GM12878 (cell line): ENCODE measurements at regions not wholly inside any gene's neighbourhood (a gene's known extent, or its start where the extent isn't known, plus 50 kb on each side); places are given as distances from the start of the nearest gene placed in this dataset.

Source experiments
- ATAC-seq: fragments of 200-7000 bp; cut with Tn5 transposase; 3 replicates; pipeline ENCODE4 v1.9.1; 2020; ENCODE audit warnings: mild to moderate bottlenecking, moderate library complexity
- BruUV-seq: library from RNA; stranded (reverse); fragments of 400-500 nt; replicated peaks from 2 replicates; lab custom pipeline; 2021; lab: Mats Ljungman, UMichigan
- CTCF ChIA-PET: fragments of 300-600 bp; sonication (Branson Sonifier 250); formaldehyde crosslinking; extraction: SDS; loops from one replicate; lab custom pipeline; 2021; ENCODE audit warnings: inconsistent platforms; lab: Yijun Ruan, JAX
- POLR2A ChIA-PET: fragments of 350-600 bp; formaldehyde crosslinking; extraction: SDS; loops from one replicate; lab custom pipeline; 2021; ENCODE audit warnings: inconsistent platforms; lab: Charles Lee
- RAD21 ChIA-PET: fragments of 300-600 bp; sonication (Branson Sonifier 250); formaldehyde crosslinking; loops from one replicate; lab custom pipeline; 2023; ENCODE audit warnings: antibody characterized with exemption; ENCODE audit not compliant: unreplicated experiment; lab: Charles Lee
- SMC1A ChIA-PET: fragments of 300-600 bp; sonication (Branson Sonifier 250); formaldehyde crosslinking; loops from one replicate; lab custom pipeline; 2023; ENCODE audit not compliant: unreplicated experiment, uncharacterized antibody; lab: Charles Lee
- DNase-seq: peaks from one replicate; pipeline ENCODE4 v3.0.0-alpha.2; 2011; ENCODE audit warnings: low read depth, low spot score
- FAIRE-seq: peaks from 3 replicates; lab custom pipeline; 2011; peaks lifted over from hg19 to GRCh38; lab: Jason Lieb, UNC
- H2AFZ ChIP-seq: 2 replicates; pipeline ENCODE4 v1.6.0; 2011; ENCODE audit warnings: low read depth, low read length, control low read depth; ENCODE audit not compliant: control insufficient read depth
- H3K27ac ChIP-seq: 2 replicates; pipeline ENCODE4 v1.5.1; 2011; ENCODE audit warnings: control low read depth; ENCODE audit not compliant: control insufficient read depth, insufficient read depth
- H3K27me3 ChIP-seq, 2 experiments: replicated peaks in 1 of 2; 2 replicates each; pipeline versions ENCODE4 v1.6.0 to v1.6.1; 2011; ENCODE audit warnings: low read length in 1 of 2; ENCODE audit not compliant: control insufficient read depth in 2 of 2, insufficient read depth in 2 of 2
- H3K36me3 ChIP-seq, 2 experiments: 2 replicates each; pipeline ENCODE4 v1.5.1; 2011; ENCODE audit warnings: low read length in 1 of 2; ENCODE audit not compliant: control insufficient read depth in 2 of 2, insufficient read depth in 2 of 2
- H3K4me1 ChIP-seq: 2 replicates; pipeline ENCODE4 v1.6.1; 2011; ENCODE audit warnings: mild to moderate bottlenecking, low read length, moderate library complexity, mixed read lengths; ENCODE audit not compliant: control insufficient read depth, insufficient read depth
- H3K4me2 ChIP-seq: 2 replicates; pipeline ENCODE4 v1.6.0; 2011; ENCODE audit warnings: control low read depth; ENCODE audit not compliant: control insufficient read depth, insufficient read depth
- H3K4me3 ChIP-seq: fragments of 200-600 bp; sonication (generic); 2 replicates; pipeline ENCODE4 v1.5.1; 2016
- H3K79me2 ChIP-seq: 2 replicates; pipeline ENCODE4 v1.6.0; 2011; ENCODE audit warnings: low read length; ENCODE audit not compliant: control insufficient read depth, insufficient read depth
- H3K9ac ChIP-seq: 2 replicates; pipeline ENCODE4 v1.8.0; 2011; ENCODE audit warnings: low read length, control low read depth, mixed read lengths; ENCODE audit not compliant: control insufficient read depth, insufficient read depth
- H3K9me3 ChIP-seq: replicated peaks from 3 replicates; pipeline ENCODE4 v1.5.1; 2011; ENCODE audit warnings: mild to moderate bottlenecking, low read length; ENCODE audit not compliant: control insufficient read depth, insufficient read depth
- H4K20me1 ChIP-seq: 2 replicates; pipeline ENCODE4 v1.6.0; 2011; ENCODE audit not compliant: control insufficient read depth, insufficient read depth
- BRCA1 ChIP-seq: IDR thresholded peaks from 2 replicates; pipeline ENCODE4 v1.6.1; 2011; ENCODE audit warnings: low read depth, low read length, improper control_type of control experiment
- CBFB ChIP-seq: IDR thresholded peaks from 2 replicates; pipeline ENCODE4 v1.6.1; 2016; ENCODE audit warnings: antibody characterized with exemption, low read depth
- CREB1 ChIP-seq: IDR thresholded peaks from 2 replicates; pipeline ENCODE4 v1.6.1; 2012; ENCODE audit warnings: low read depth, mild to moderate bottlenecking, inconsistent platforms
- E2F4 ChIP-seq: IDR thresholded peaks from 2 replicates; pipeline ENCODE4 v1.6.1; 2012; ENCODE audit warnings: low read depth, low read length, improper control_type of control experiment
- EED ChIP-seq: sonication (generic); IDR thresholded peaks from 2 replicates; pipeline ENCODE4 v1.6.1; 2016; ENCODE audit warnings: antibody characterized with exemption, low read depth
- EZH2 ChIP-seq: IDR thresholded peaks from 2 replicates; pipeline ENCODE4 v1.6.1; 2012; ENCODE audit warnings: low read depth, mild to moderate bottlenecking, control low read depth, inconsistent platforms, low read length, borderline replicate concordance; ENCODE audit not compliant: control insufficient read depth
- POU2F2 ChIP-seq: IDR thresholded peaks from 3 replicates; pipeline ENCODE4 v1.6.1; 2011; ENCODE audit warnings: low read depth, mild to moderate bottlenecking, low read length, borderline replicate concordance
- SMC3 ChIP-seq: IDR thresholded peaks from 2 replicates; pipeline ENCODE4 v1.6.1; 2011; ENCODE audit warnings: low read length, improper control_type of control experiment, borderline replicate concordance
- SPI1 ChIP-seq: IDR thresholded peaks from 2 replicates; pipeline ENCODE4 v1.6.1; 2011; ENCODE audit warnings: low read depth, mild to moderate bottlenecking, low read length, moderate library complexity, borderline replicate concordance; ENCODE audit not compliant: insufficient read depth
- SRF ChIP-seq, 2 experiments: IDR thresholded peaks; 2 replicates each; pipeline ENCODE4 v1.6.1; 2011; ENCODE audit warnings: low read depth in 2 of 2, low read length in 2 of 2, mild to moderate bottlenecking in 1 of 2, moderate library complexity in 1 of 2
- TAF1 ChIP-seq: IDR thresholded peaks from 2 replicates; pipeline ENCODE4 v1.6.1; 2011; ENCODE audit warnings: mild to moderate bottlenecking, low read depth, low read length, borderline replicate concordance
- TBL1XR1 ChIP-seq: IDR thresholded peaks from 2 replicates; pipeline ENCODE4 v1.6.1; 2012; ENCODE audit warnings: low read depth, low read length, improper control_type of control experiment
- WGBS: methylation state at CpG from one replicate; pipeline ENCODE4 v1.1.6; 2016; ENCODE audit warnings: low lambda C conversion rate; ENCODE audit not compliant: insufficient replicate concordance, insufficient coverage; ENCODE audit errors: missing lambda C conversion rate; 5-methylcytosine and 5-hydroxymethylcytosine counted together
- in situ Hi-C: fragments of 300-500 bp; cut with MboI; formaldehyde crosslinking; loops from 9 replicates; pipeline ENCODE4 v1.14.3; 2018; ENCODE audit warnings: mixed read lengths
- intact Hi-C: fragments of 100-400 bp; cut with micrococcal nuclease; formaldehyde crosslinking; loops from one replicate; pipeline ENCODE4 v1.14.2; 2022; ENCODE audit not compliant: unreplicated experiment
- TF ChIP-seq, protein P1 (sequence below): fragments of 450-650 bp; IDR thresholded peaks from 2 replicates; pipeline ENCODE4 v1.6.1; 2017; ENCODE audit warnings: low read depth, mild to moderate bottlenecking, moderate library complexity

DNA sequence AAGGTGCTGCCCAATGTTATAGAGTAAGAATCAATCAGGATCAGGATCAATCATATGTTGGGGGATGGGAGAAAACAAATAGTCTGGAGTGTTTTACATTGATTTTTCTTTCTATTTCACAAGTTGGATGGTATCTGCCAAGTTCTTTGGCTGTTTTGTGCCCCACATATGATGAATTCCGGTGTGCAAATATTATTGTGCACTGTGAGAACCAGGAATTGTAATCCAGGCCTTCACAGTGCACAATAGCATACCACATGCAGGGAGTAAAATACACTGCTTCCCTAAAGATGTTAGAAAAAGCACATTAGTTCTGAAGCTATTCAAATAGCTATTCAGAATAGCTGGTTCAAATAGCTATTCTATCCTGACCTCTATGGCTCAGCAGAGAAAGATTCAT is 133.7 kb downstream of the LCA5 start:
- RAD21 ChIA-PET, result no interaction called here
- intact Hi-C loops, result no loop called here
- WGBS, result 0% methylated on average over 1 of the region's 1 CpG
- Histone ChIP-seq H3K27ac (no peak overlapping the region), H4K20me1 (no peaks in the 10 kb centered on the region), H2AFZ (no peak overlapping the region)
- CTCF ChIA-PET, result no interaction called here
- TF ChIP-seq CREB1 (no peak), SMC3 (no peak), E2F4 (no peak), CBFB (no peak), POU2F2 (no peak)
- TF ChIP-seq, all 136 proteins: peak for 0
- BruUV-seq, result no TSS peak
- DNase-seq (no peak), ATAC-seq (no peak), FAIRE-seq (no peak)
- no peaks in the 10 kb centered on the region for H3K9me3 ChIP-seq
- no peak overlapping the region for H3K4me3 ChIP-seq
- H3K79me2 ChIP-seq, result no peaks in the 10 kb centered on the region
- H3K4me1 ChIP-seq, result no peaks in the 10 kb centered on the region
- ChIA-PET POLR2A (no interaction called here), SMC1A (no interaction called here)
- in situ Hi-C loops, result no loop called here
- no peaks in the 10 kb centered on the region for H3K27me3 ChIP-seq
- no peak overlapping the region for H3K4me2 ChIP-seq
- H3K36me3 ChIP-seq, result no peaks in the 10 kb centered on the region
- no peak overlapping the region for H3K9ac ChIP-seq

DNA sequence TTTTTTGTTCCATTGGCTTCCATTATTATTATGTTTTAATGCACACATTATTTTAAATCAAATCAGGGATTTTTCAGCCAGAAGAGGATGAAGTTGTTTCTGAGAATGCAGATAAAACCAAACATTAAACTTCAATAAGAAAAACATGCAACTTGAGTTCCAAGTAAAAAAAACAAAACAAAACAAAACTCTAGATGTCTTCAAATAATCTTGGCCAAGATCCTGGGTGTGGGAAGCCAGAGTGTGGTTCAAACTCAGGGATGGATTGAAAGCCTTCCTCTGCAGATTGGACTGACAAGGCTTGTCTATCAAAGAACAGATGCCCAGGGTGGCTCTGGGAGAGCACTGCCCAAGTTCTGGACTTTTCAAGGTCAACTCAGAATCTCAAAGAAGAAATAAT is 134.1 kb downstream of the LCA5 start:
- no peak overlapping the region for H3K4me2 ChIP-seq
- ChIA-PET CTCF (no interaction called here), SMC1A (no interaction called here), RAD21 (no interaction called here), POLR2A (no interaction called here)
- ATAC-seq (no peak), FAIRE-seq (no peak), DNase-seq (no peak)
- intact Hi-C loops, result no loop called here
- H3K36me3 ChIP-seq, result no peaks in the 10 kb centered on the region
- H2AFZ ChIP-seq, result no peak overlapping the region
- H3K27me3 ChIP-seq, result no peaks in the 10 kb centered on the region
- no peak overlapping the region for H3K4me3 ChIP-seq
- H3K27ac ChIP-seq, result no peak overlapping the region
- no TSS peak for BruUV-seq
- in situ Hi-C loops, result no loop called here
- H3K79me2 ChIP-seq, result no peaks in the 10 kb centered on the region
- no peaks in the 10 kb centered on the region for H3K9me3 ChIP-seq
- no peaks in the 10 kb centered on the region for H4K20me1 ChIP-seq
- no peaks in the 10 kb centered on the region for H3K4me1 ChIP-seq
- TF ChIP-seq, protein P1, sequence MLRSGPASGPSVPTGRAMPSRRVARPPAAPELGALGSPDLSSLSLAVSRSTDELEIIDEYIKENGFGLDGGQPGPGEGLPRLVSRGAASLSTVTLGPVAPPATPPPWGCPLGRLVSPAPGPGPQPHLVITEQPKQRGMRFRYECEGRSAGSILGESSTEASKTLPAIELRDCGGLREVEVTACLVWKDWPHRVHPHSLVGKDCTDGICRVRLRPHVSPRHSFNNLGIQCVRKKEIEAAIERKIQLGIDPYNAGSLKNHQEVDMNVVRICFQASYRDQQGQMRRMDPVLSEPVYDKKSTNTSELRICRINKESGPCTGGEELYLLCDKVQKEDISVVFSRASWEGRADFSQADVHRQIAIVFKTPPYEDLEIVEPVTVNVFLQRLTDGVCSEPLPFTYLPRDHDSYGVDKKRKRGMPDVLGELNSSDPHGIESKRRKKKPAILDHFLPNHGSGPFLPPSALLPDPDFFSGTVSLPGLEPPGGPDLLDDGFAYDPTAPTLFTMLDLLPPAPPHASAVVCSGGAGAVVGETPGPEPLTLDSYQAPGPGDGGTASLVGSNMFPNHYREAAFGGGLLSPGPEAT, result no peak
- TF ChIP-seq EZH2 (no peak), BRCA1 (no peak), EED (no peak), TAF1 (no peak), SRF (IDR thresholded peaks at IDR 0.05; ENCODE audit: low read depth in 2 of 2, low read length in 2 of 2) (no peak), SPI1 (no peak), TBL1XR1 (no peak)
- no peak overlapping the region for H3K9ac ChIP-seq
